MCF 10A (cell line): ENCODE measurements at regions not wholly inside any gene's neighbourhood (a gene's known extent, or its start where the extent isn't known, plus 50 kb on each side); places are given as distances from the start of the nearest gene placed in this dataset.

ENCODE experiments used
- BruUV-seq: library from RNA; stranded (reverse); fragments of 400-500 nt; replicated peaks from 2 replicates; lab custom pipeline; 2021; lab: Mats Ljungman, UMichigan
- CTCF ChIA-PET: fragments of 300-600 bp; sonication (Branson Sonifier 250); formaldehyde crosslinking; extraction: SDS; loops from one replicate; lab custom pipeline; 2021; ENCODE audit warnings: antibody characterized with exemption, inconsistent platforms; lab: Yijun Ruan, JAX
- POLR2A ChIA-PET: fragments of 300-600, 350-650 bp; sonication (Branson Sonifier 250); formaldehyde crosslinking; extraction: SDS; loops from one replicate; lab custom pipeline; 2020; ENCODE audit warnings: antibody characterized with exemption, inconsistent platforms; lab: Yijun Ruan, JAX
- DNase-seq: peaks from one replicate; pipeline ENCODE4 v3.0.0-alpha.2; 2018; ENCODE audit not compliant: unreplicated experiment
- H3K27ac Mint-ChIP-seq: one replicate; pipeline ENCODE4 v1.8.0; 2022; ENCODE audit warnings: mild to moderate bottlenecking, low read depth, mixed read lengths; ENCODE audit not compliant: unreplicated experiment
- H3K27me3 Mint-ChIP-seq: one replicate; pipeline ENCODE4 v1.8.0; 2022; ENCODE audit warnings: mixed read lengths; ENCODE audit not compliant: insufficient read depth, unreplicated experiment
- H3K36me3 Mint-ChIP-seq: one replicate; pipeline ENCODE4 v1.8.0; 2022; ENCODE audit warnings: mild to moderate bottlenecking, moderate library complexity, mixed read lengths; ENCODE audit not compliant: insufficient read depth, unreplicated experiment
- H3K4me1 Mint-ChIP-seq: one replicate; pipeline ENCODE4 v1.8.0; 2022; ENCODE audit warnings: mixed read lengths; ENCODE audit not compliant: insufficient read depth, unreplicated experiment
- H3K4me3 Mint-ChIP-seq: one replicate; pipeline ENCODE4 v1.8.0; 2022; ENCODE audit warnings: mild to moderate bottlenecking, moderate library complexity, mixed read lengths; ENCODE audit not compliant: unreplicated experiment
- H3K9me3 Mint-ChIP-seq: one replicate; pipeline ENCODE4 v1.8.0; 2022; ENCODE audit warnings: mixed read lengths; ENCODE audit not compliant: unreplicated experiment
- CTCF ChIP-seq: fragments of 200-600 bp; IDR thresholded peaks from one replicate; pipeline ENCODE4 v1.8.0; 2022; ENCODE audit warnings: antibody characterized with exemption, mild to moderate bottlenecking; ENCODE audit not compliant: unreplicated experiment
- intact Hi-C: fragments of 100-400 bp; cut with micrococcal nuclease; formaldehyde crosslinking; loops from 2 replicates; pipeline ENCODE4 v1.14.1; 2022

- ChIA-PET CTCF (interaction anchor here (0.6 kb wide), 1 partner anchor 16 kb away, joined by 6 read pairs; no protein-coding TSS in a partner anchor), POLR2A (no interaction called here)
- DNase-seq: peak; percentile 6
- no TSS peak for BruUV-seq
- Mint-ChIP-seq H3K27ac (no peak overlapping the region), H3K4me1 (no peaks in the 10 kb centered on the region), H3K4me3 (no peak overlapping the region), H3K27me3 (no peaks in the 10 kb centered on the region), H3K36me3 (no peaks in the 10 kb centered on the region), H3K9me3 (peaks cover 1% of the 10 kb centered on the region)
- intact Hi-C loops: no loop called here
- TF ChIP-seq CTCF: no peak
These were observed 995.8 kb upstream of the CDH6 start for GRCh38 chr5:30197662-30198061.

- Mint-ChIP-seq H3K4me1 (no peaks in the 10 kb centered on the region), H3K27me3 (no peaks in the 10 kb centered on the region), H3K36me3 (no peaks in the 10 kb centered on the region), H3K4me3 (no peak overlapping the region), H3K9me3 (no peaks in the 10 kb centered on the region), H3K27ac (no peak overlapping the region)
- ChIA-PET CTCF (no interaction called here), POLR2A (no interaction called here)
- BruUV-seq: no TSS peak
- intact Hi-C loops: no loop called here
- DNase-seq: no peak
- no peak for TF ChIP-seq CTCF
These were observed 998.5 kb upstream of the CDH6 start for GRCh38 chr5:30195036-30195435.

GRCh38 chr5:30194595-30194994 is 998.9 kb upstream of the CDH6 start:
- no peak for TF ChIP-seq CTCF
- ChIA-PET CTCF (interaction anchor here (0.6 kb wide), 1 partner anchor 1031 kb away, joined by 3 read pairs; no protein-coding TSS in a partner anchor), POLR2A (no interaction called here)
- H3K4me3 Mint-ChIP-seq: no peak overlapping the region
- intact Hi-C loops: no loop called here
- DNase-seq: no peak
- H3K4me1 Mint-ChIP-seq: no peaks in the 10 kb centered on the region
- H3K36me3 Mint-ChIP-seq: no peaks in the 10 kb centered on the region
- H3K9me3 Mint-ChIP-seq: no peaks in the 10 kb centered on the region
- no TSS peak for BruUV-seq
- no peak overlapping the region for H3K27ac Mint-ChIP-seq
- no peaks in the 10 kb centered on the region for H3K27me3 Mint-ChIP-seq

GRCh38 chr5:30183795-30184194 is 1009.7 kb upstream of the CDH6 start:
- Mint-ChIP-seq H3K27me3 (no peaks in the 10 kb centered on the region), H3K9me3 (no peaks in the 10 kb centered on the region), H3K36me3 (no peaks in the 10 kb centered on the region), H3K4me3 (no peak overlapping the region), H3K27ac (no peak overlapping the region), H3K4me1 (peaks cover 9% of the 10 kb centered on the region)
- DNase-seq: no peak
- ChIA-PET CTCF (interaction anchor here (0.7 kb wide), 1 partner anchor 981 kb away, joined by 6 read pairs; no protein-coding TSS in a partner anchor), POLR2A (no interaction called here)
- TF ChIP-seq CTCF: no peak
- no TSS peak for BruUV-seq
- intact Hi-C loops: no loop called here
